DND-41 (cell line): ENCODE measurements at regions not wholly inside any gene's neighbourhood (a gene's known extent, or its start where the extent isn't known, plus 50 kb on each side); places are given as distances from the start of the nearest gene placed in this dataset.
A peak's percentile ranks its signal among the peaks of the same experiment; 100 is the strongest.

ENCODE experiments used
- ATAC-seq: fragments of 200-7000 bp; cut with Tn5 transposase; 3 replicates; pipeline ENCODE4 v1.9.1; 2021; ENCODE audit warnings: low read depth; ENCODE audit not compliant: insufficient read depth
- DNase-seq: peaks from one replicate; pipeline ENCODE4 v3.0.0-alpha.2; 2020
- H2AFZ ChIP-seq: 2 replicates; pipeline ENCODE4 v1.6.0; 2012; ENCODE audit warnings: low read depth, low read length
- H3K27ac ChIP-seq: 2 replicates; pipeline ENCODE4 v1.5.1; 2012; ENCODE audit warnings: low read length, inconsistent platforms
- H3K27me3 ChIP-seq: fragments of 200-600 bp; sonication (generic); 2 replicates; pipeline ENCODE4 v1.6.0; 2012; ENCODE audit warnings: low read length, mild to moderate bottlenecking, inconsistent platforms; ENCODE audit not compliant: insufficient read depth, poor library complexity
- H3K36me3 ChIP-seq: 2 replicates; pipeline ENCODE4 v1.5.1; 2012; ENCODE audit warnings: low read length, inconsistent platforms; ENCODE audit not compliant: insufficient read depth
- H3K4me1 ChIP-seq: 2 replicates; pipeline ENCODE4 v1.5.1; 2012; ENCODE audit warnings: mild to moderate bottlenecking, low read length; ENCODE audit not compliant: insufficient read depth
- H3K4me2 ChIP-seq: 2 replicates; pipeline ENCODE4 v1.6.0; 2012; ENCODE audit warnings: mild to moderate bottlenecking, moderate library complexity, low read length, inconsistent platforms; ENCODE audit not compliant: insufficient read depth
- H3K4me3 ChIP-seq, 2 experiments: fragments of 200-600 bp in 1 of 2; shearing (Covaris generic) in 1 of 2; 2 replicates each; pipeline ENCODE4 v1.5.1; 2012 to 2016; ENCODE audit warnings: inconsistent platforms in 2 of 2, low read length in 2 of 2, mild to moderate bottlenecking in 2 of 2, low read depth in 1 of 2, moderate library complexity in 1 of 2
- H3K79me2 ChIP-seq: 2 replicates; pipeline ENCODE4 v1.6.0; 2012; ENCODE audit warnings: low read length, inconsistent platforms; ENCODE audit not compliant: insufficient read depth
- H3K9ac ChIP-seq: 2 replicates; pipeline ENCODE4 v1.6.0; 2012; ENCODE audit warnings: low read depth, mild to moderate bottlenecking, inconsistent platforms, low read length, moderate library complexity
- H3K9me3 ChIP-seq: 2 replicates; pipeline ENCODE4 v1.5.1; 2012; ENCODE audit warnings: low read length, moderate library complexity, mild to moderate bottlenecking, inconsistent platforms; ENCODE audit not compliant: insufficient read depth, severe bottlenecking
- H4K20me1 ChIP-seq: 2 replicates; pipeline ENCODE4 v1.6.0; 2012; ENCODE audit warnings: low read length; ENCODE audit not compliant: insufficient read depth
- CTCF ChIP-seq: IDR thresholded peaks from 2 replicates; pipeline ENCODE4 v1.5.1; 2012; ENCODE audit warnings: borderline replicate concordance, low read length, moderate library complexity, mild to moderate bottlenecking; ENCODE audit not compliant: poor library complexity, severe bottlenecking; ENCODE audit errors: extremely low read depth
- EZH2 ChIP-seq: IDR thresholded peaks from 3 replicates; pipeline ENCODE4 v1.6.1; 2012; ENCODE audit warnings: borderline replicate concordance, low read depth, mild to moderate bottlenecking, moderate library complexity, low read length, inconsistent platforms; ENCODE audit not compliant: severe bottlenecking

GRCh38 chr13:64925727-64926126, 2304.4 kb downstream of the PCDH9 start:
- Histone ChIP-seq H3K27me3 (no peaks in the 10 kb centered on the region), H3K9me3 (no peaks in the 10 kb centered on the region), H3K27ac (no peak overlapping the region), H3K36me3 (no peaks in the 10 kb centered on the region), H3K9ac (no peak overlapping the region), H3K79me2 (no peaks in the 10 kb centered on the region), H3K4me2 (no peak overlapping the region), H2AFZ (no peak overlapping the region), H3K4me3 (no peak overlapping the region), H3K4me1 (no peaks in the 10 kb centered on the region), H4K20me1 (no peaks in the 10 kb centered on the region)
- no peak for ATAC-seq
- TF ChIP-seq CTCF (no peak), EZH2 (no peak)
- DNase-seq, result no peak

- Histone ChIP-seq H3K4me1 (no peaks in the 10 kb centered on the region), H3K9ac (no peak overlapping the region), H3K79me2 (no peaks in the 10 kb centered on the region), H3K27me3 (no peaks in the 10 kb centered on the region), H3K9me3 (no peaks in the 10 kb centered on the region), H3K36me3 (no peaks in the 10 kb centered on the region), H3K4me2 (no peak overlapping the region), H3K4me3 (no peak overlapping the region), H4K20me1 (no peaks in the 10 kb centered on the region), H2AFZ (no peak overlapping the region), H3K27ac (no peak overlapping the region)
- TF ChIP-seq CTCF, result no peak
- ATAC-seq, result peak; percentile 45; the same call in 1 of the 3 replicates
- DNase-seq, result peak; percentile 11
Measured at GRCh38 chr13:64925284-64925683, 2304.9 kb downstream of the PCDH9 start.

GRCh38 chr13:64924401-64924800, 2305.7 kb downstream of the PCDH9 start:
- H3K79me2 ChIP-seq, result no peaks in the 10 kb centered on the region
- TF ChIP-seq CTCF, result no peak
- TF ChIP-seq EZH2, result no peak
- no peak overlapping the region for H3K4me3 ChIP-seq
- no peak overlapping the region for H3K9ac ChIP-seq
- no peaks in the 10 kb centered on the region for H3K36me3 ChIP-seq
- DNase-seq (no peak), ATAC-seq (no peak)
- H3K27me3 ChIP-seq, result no peaks in the 10 kb centered on the region
- H4K20me1 ChIP-seq, result no peaks in the 10 kb centered on the region
- no peaks in the 10 kb centered on the region for H3K9me3 ChIP-seq
- H3K27ac ChIP-seq, result no peak overlapping the region
- no peak overlapping the region for H3K4me2 ChIP-seq
- H2AFZ ChIP-seq, result no peak overlapping the region
- H3K4me1 ChIP-seq, result no peaks in the 10 kb centered on the region

GRCh38 chr13:64917566-64917965, 2312.6 kb downstream of the PCDH9 start:
- no peak overlapping the region for H3K4me2 ChIP-seq
- no peaks in the 10 kb centered on the region for H3K36me3 ChIP-seq
- no peak overlapping the region for H2AFZ ChIP-seq
- H3K27me3 ChIP-seq, result no peaks in the 10 kb centered on the region
- no peaks in the 10 kb centered on the region for H3K79me2 ChIP-seq
- H3K27ac ChIP-seq, result no peak overlapping the region
- no peak overlapping the region for H3K4me3 ChIP-seq
- H3K9me3 ChIP-seq, result no peaks in the 10 kb centered on the region
- H3K9ac ChIP-seq, result no peak overlapping the region
- H3K4me1 ChIP-seq, result no peaks in the 10 kb centered on the region
- DNase-seq (no peak), ATAC-seq (no peak)
- TF ChIP-seq EZH2 (no peak), CTCF (no peak)
- no peaks in the 10 kb centered on the region for H4K20me1 ChIP-seq
